Thyroid gland (tissue), 4 donors: ENCODE measurements at regions not wholly inside any gene's neighbourhood (a gene's known extent, or its start where the extent isn't known, plus 50 kb on each side); places are given as distances from the start of the nearest gene placed in this dataset.

Experiments
- CTCF ChIP-seq, 6 experiments: fragments of 200-600 bp in 3 of 6; fragments of 450-650 bp in 3 of 6; sonication (generic) in 3 of 6; IDR thresholded peaks; one replicate each; pipeline ENCODE4 v1.5.1; 2016 to 2019; ENCODE audit warnings: antibody characterized with exemption in 6 of 6, mild to moderate bottlenecking in 2 of 6, inconsistent platforms in 1 of 6, moderate library complexity in 1 of 6
- POLR2A ChIP-seq, 2 donors: fragments of 450-650 bp; IDR thresholded peaks; one replicate each; pipeline ENCODE4 v1.6.1; 2017; ENCODE audit warnings: antibody characterized with exemption in 2 of 2, mild to moderate bottlenecking in 2 of 2, moderate library complexity in 1 of 2

DNA sequence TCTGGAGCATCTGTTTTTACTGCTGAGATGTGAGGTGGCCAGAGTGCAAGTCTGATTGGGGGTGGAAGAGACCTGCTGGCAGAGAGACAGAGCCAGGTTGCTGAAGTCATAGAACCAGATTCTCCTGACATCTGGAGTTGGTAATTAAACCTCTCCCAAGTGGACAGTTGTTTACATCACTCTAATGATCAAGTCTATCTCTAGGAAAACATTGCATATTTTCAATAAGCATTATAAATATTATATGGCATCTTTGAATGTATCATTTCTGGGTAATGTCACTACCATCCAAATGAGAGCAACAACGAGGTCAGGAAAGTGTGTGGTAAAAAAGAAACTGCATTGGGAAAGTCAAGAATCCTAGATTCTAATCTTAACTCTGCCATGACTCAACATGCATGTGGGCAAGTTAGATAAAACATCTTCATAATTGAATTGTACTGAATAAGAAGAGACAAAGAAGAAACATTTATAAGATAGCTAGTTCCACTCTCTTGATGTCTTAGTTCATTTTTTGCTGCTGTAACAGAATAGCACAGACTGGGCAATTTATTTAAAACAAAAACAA lies 351.2 kb upstream of the API5 start:
- TF ChIP-seq CTCF (IDR thresholded peaks at IDR 0.05): no peak
- no peak for TF ChIP-seq POLR2A (IDR thresholded peaks at IDR 0.05)
